ENCODE measurements at regions not wholly inside any gene's neighbourhood (a gene's known extent, or its start where the extent isn't known, plus 50 kb on each side); places are given as distances from the start of the nearest gene placed in this dataset.

GRCh38 chr3:189486556-189486955 lies 144.6 kb upstream of the TP63 start:
- H3K4me3 ChIP-seq: no peak overlapping the region
- no peaks in the 10 kb centered on the region for H3K4me1 ChIP-seq (ENCODE audit: low read depth)
- H3K9me3 ChIP-seq: no peaks in the 10 kb centered on the region
- no peak for TF ChIP-seq CTCF (IDR thresholded peaks at IDR 0.05)
- no peak for DNase-seq
- no peak for ATAC-seq
- H3K36me3 ChIP-seq (ENCODE audit: low read depth): no peaks in the 10 kb centered on the region
- intact Hi-C loops (cut with DNase I, micrococcal nuclease): no loop called here

- ATAC-seq (no peak), DNase-seq (no peak)
- Histone ChIP-seq H3K36me3 (ENCODE audit: low read depth) (no peaks in the 10 kb centered on the region), H3K4me1 (ENCODE audit: low read depth) (no peaks in the 10 kb centered on the region), H3K4me3 (no peak overlapping the region), H3K9me3 (no peaks in the 10 kb centered on the region)
- intact Hi-C loops (cut with DNase I, micrococcal nuclease): no loop called here
- no peak for TF ChIP-seq CTCF (IDR thresholded peaks at IDR 0.05)
These were observed 142.9 kb upstream of the TP63 start for GRCh38 chr3:189488241-189488767.

GRCh38 chr3:189490337-189490736 lies 140.9 kb upstream of the TP63 start:
- H3K4me1 ChIP-seq (ENCODE audit: low read depth): no peaks in the 10 kb centered on the region
- intact Hi-C loops (cut with DNase I, micrococcal nuclease): no loop called here
- no peaks in the 10 kb centered on the region for H3K36me3 ChIP-seq (ENCODE audit: low read depth)
- H3K9me3 ChIP-seq: no peaks in the 10 kb centered on the region
- no peak overlapping the region for H3K4me3 ChIP-seq
- TF ChIP-seq CTCF (IDR thresholded peaks at IDR 0.05): no peak
- DNase-seq: no peak
- peak; percentile 72 for ATAC-seq

GRCh38 chr3:189490749-189491148 lies 140.4 kb upstream of the TP63 start:
- H3K36me3 ChIP-seq (ENCODE audit: low read depth): no peaks in the 10 kb centered on the region
- intact Hi-C loops (cut with DNase I, micrococcal nuclease): no loop called here
- DNase-seq (no peak), ATAC-seq (peak; percentile 41)
- no peaks in the 10 kb centered on the region for H3K4me1 ChIP-seq (ENCODE audit: low read depth)
- H3K4me3 ChIP-seq: no peak overlapping the region
- H3K9me3 ChIP-seq: no peaks in the 10 kb centered on the region
- no peak for TF ChIP-seq CTCF (IDR thresholded peaks at IDR 0.05)

GRCh38 chr3:189491831-189492230 lies 139.4 kb upstream of the TP63 start:
- Histone ChIP-seq H3K4me3 (no peak overlapping the region), H3K9me3 (no peaks in the 10 kb centered on the region), H3K4me1 (ENCODE audit: low read depth) (no peaks in the 10 kb centered on the region), H3K36me3 (ENCODE audit: low read depth) (no peaks in the 10 kb centered on the region)
- no peak for TF ChIP-seq CTCF (IDR thresholded peaks at IDR 0.05)
- intact Hi-C loops (cut with DNase I, micrococcal nuclease): no loop called here
- no peak for ATAC-seq
- no peak for DNase-seq

GRCh38 chr3:189493271-189493670 lies 137.9 kb upstream of the TP63 start:
- Histone ChIP-seq H3K4me1 (ENCODE audit: low read depth) (no peaks in the 10 kb centered on the region), H3K36me3 (ENCODE audit: low read depth) (no peaks in the 10 kb centered on the region), H3K4me3 (no peak overlapping the region), H3K9me3 (no peaks in the 10 kb centered on the region)
- intact Hi-C loops (cut with DNase I, micrococcal nuclease): no loop called here
- no peak for TF ChIP-seq CTCF (IDR thresholded peaks at IDR 0.05)
- DNase-seq: no peak
- peak; percentile 76 for ATAC-seq
